ENCODE measurements at regions not wholly inside any gene's neighbourhood (a gene's known extent, or its start where the extent isn't known, plus 50 kb on each side); places are given as distances from the start of the nearest gene placed in this dataset.
"Not testable (repeated sequence)": the region's sequence is repeated elsewhere in the genome, so short reads cannot be mapped to it uniquely, and the experiment has no call there.

- no peak for DNase-seq
Measured at GRCh38 chr6:13874191-13874549, 50.6 kb upstream of the RNF182 start.

GRCh38 chr6:13873288-13874190 is 51.2 kb upstream of the RNF182 start:
- peak; percentile 78 for DNase-seq

- DNase-seq: no peak
Measured at GRCh38 chr6:13872681-13873080, 52.1 kb upstream of the RNF182 start.

- DNase-seq: not testable (repeated sequence)
Measured at GRCh38 chr6:13872006-13872405, 52.7 kb upstream of the RNF182 start.

- no peak for DNase-seq
Measured at GRCh38 chr6:13870214-13870830, 54.4 kb upstream of the RNF182 start.

- DNase-seq: no peak
Measured at GRCh38 chr6:13868236-13868635, 53.9 kb upstream of the MCUR1 start.

- DNase-seq: no peak
Measured at GRCh38 chr6:13866301-13866700, 51.9 kb upstream of the MCUR1 start.

GRCh38 chr6:13865141-13865540 is 50.8 kb upstream of the MCUR1 start:
- DNase-seq: no peak

- DNase-seq: not testable (repeated sequence)
Measured at GRCh38 chr6:13864669-13865068, 50.3 kb upstream of the MCUR1 start.
